ENCODE measurements at regions not wholly inside any gene's neighbourhood (a gene's known extent, or its start where the extent isn't known, plus 50 kb on each side); places are given as distances from the start of the nearest gene placed in this dataset.
"Not testable (repeated sequence)": the region's sequence is repeated elsewhere in the genome, so short reads cannot be mapped to it uniquely, and the experiment has no call there.

GRCh38 chr13:57909833-57910232 lies 278.3 kb downstream of the PCDH17 start:
- not testable (repeated sequence) for DNase-seq (ENCODE audit: low read depth in 3 of 3)

- no peak for DNase-seq (ENCODE audit: low read depth in 3 of 3)
These were observed 286.5 kb downstream of the PCDH17 start for GRCh38 chr13:57918086-57918485.

- DNase-seq (ENCODE audit: low read depth in 3 of 3), result no peak
These were observed 287.4 kb downstream of the PCDH17 start for GRCh38 chr13:57918913-57919312.

- DNase-seq (ENCODE audit: low read depth in 3 of 3), result no peak
These were observed 293.7 kb downstream of the PCDH17 start for GRCh38 chr13:57925250-57925649.

GRCh38 chr13:57925751-57926150 lies 294.2 kb downstream of the PCDH17 start:
- no peak for DNase-seq (ENCODE audit: low read depth in 3 of 3)

- no peak for DNase-seq (ENCODE audit: low read depth in 3 of 3)
These were observed 300.5 kb downstream of the PCDH17 start for GRCh38 chr13:57932061-57932460.

- no peak for DNase-seq (ENCODE audit: low read depth in 3 of 3)
These were observed 302.1 kb downstream of the PCDH17 start for GRCh38 chr13:57933606-57934005.

- DNase-seq (ENCODE audit: low read depth in 3 of 3), result no peak
These were observed 304.4 kb downstream of the PCDH17 start for GRCh38 chr13:57935965-57936364.

- DNase-seq (ENCODE audit: low read depth in 3 of 3), result no peak
These were observed 314.8 kb downstream of the PCDH17 start for GRCh38 chr13:57946361-57946760.

GRCh38 chr13:57948884-57949283 lies 317.3 kb downstream of the PCDH17 start:
- no peak for DNase-seq (ENCODE audit: low read depth in 3 of 3)

GRCh38 chr13:57969951-57970350 lies 338.4 kb downstream of the PCDH17 start:
- DNase-seq (ENCODE audit: low read depth in 3 of 3), result no peak

- no peak for DNase-seq (ENCODE audit: low read depth in 3 of 3)
These were observed 338.9 kb downstream of the PCDH17 start for GRCh38 chr13:57970404-57970803.

GRCh38 chr13:57982782-57983181 lies 351.2 kb downstream of the PCDH17 start:
- no peak for DNase-seq (ENCODE audit: low read depth in 3 of 3)

- no peak for DNase-seq (ENCODE audit: low read depth in 3 of 3)
These were observed 356.7 kb downstream of the PCDH17 start for GRCh38 chr13:57988276-57988675.

GRCh38 chr13:57991041-57991440 lies 359.5 kb downstream of the PCDH17 start:
- DNase-seq (ENCODE audit: low read depth in 3 of 3), result no peak

- no peak for DNase-seq (ENCODE audit: low read depth in 3 of 3)
These were observed 360.9 kb downstream of the PCDH17 start for GRCh38 chr13:57992416-57992815.

GRCh38 chr13:57996717-57997116 lies 365.2 kb downstream of the PCDH17 start:
- DNase-seq (ENCODE audit: low read depth in 3 of 3), result no peak

- DNase-seq (ENCODE audit: low read depth in 3 of 3), result no peak
These were observed 373.2 kb downstream of the PCDH17 start for GRCh38 chr13:58004751-58005150.

- no peak for DNase-seq (ENCODE audit: low read depth in 3 of 3)
These were observed 386.5 kb downstream of the PCDH17 start for GRCh38 chr13:58018020-58018419.

- DNase-seq (ENCODE audit: low read depth in 3 of 3), result no peak
These were observed 387.3 kb downstream of the PCDH17 start for GRCh38 chr13:58018865-58019264.

GRCh38 chr13:58024103-58024502 lies 392.6 kb downstream of the PCDH17 start:
- no peak for DNase-seq (ENCODE audit: low read depth in 3 of 3)

GRCh38 chr13:58025821-58026220 lies 394.3 kb downstream of the PCDH17 start:
- DNase-seq (ENCODE audit: low read depth in 3 of 3), result no peak

- DNase-seq (ENCODE audit: low read depth in 3 of 3), result no peak
These were observed 401.3 kb downstream of the PCDH17 start for GRCh38 chr13:58032676-58033460.

- DNase-seq (ENCODE audit: low read depth in 3 of 3), result no peak
These were observed 412.4 kb downstream of the PCDH17 start for GRCh38 chr13:58043971-58044370.

Measured in stimulated activated CD4-positive, alpha-beta T cell treated with anti-CD3 and anti-CD28 coated beads, TNF-alpha, amount 100 ng/mL, for 4 hours (primary cell).